ENCODE measurements at regions not wholly inside any gene's neighbourhood (a gene's known extent, or its start where the extent isn't known, plus 50 kb on each side); places are given as distances from the start of the nearest gene placed in this dataset.

DNA sequence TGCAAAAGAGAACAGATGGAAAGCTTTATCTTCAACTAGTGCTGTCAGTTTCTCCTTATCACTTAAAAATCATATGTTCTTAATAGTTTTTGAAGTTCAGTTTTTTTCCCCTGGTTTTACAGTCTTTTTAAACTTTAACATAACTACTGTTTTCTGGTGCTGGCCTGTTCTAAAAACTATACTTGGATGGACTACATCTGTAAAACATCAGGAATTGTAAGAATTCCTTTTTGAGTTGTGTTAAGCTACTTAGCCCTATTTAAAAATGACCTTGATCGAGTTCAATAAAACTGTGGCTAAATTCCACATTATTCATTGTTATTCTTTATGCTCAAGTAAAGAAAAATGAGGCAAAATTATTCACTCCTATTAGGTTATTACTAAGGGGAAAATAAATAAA, 397.7 kb downstream of the NUP35 start:
- in situ Hi-C loops (cut with MboI; ENCODE audit: low pct_unique_long_range_greater_than_20kb, low sequenced_read_pairs, unreplicated experiment): no loop called here
- TF ChIP-seq, protein P1, sequence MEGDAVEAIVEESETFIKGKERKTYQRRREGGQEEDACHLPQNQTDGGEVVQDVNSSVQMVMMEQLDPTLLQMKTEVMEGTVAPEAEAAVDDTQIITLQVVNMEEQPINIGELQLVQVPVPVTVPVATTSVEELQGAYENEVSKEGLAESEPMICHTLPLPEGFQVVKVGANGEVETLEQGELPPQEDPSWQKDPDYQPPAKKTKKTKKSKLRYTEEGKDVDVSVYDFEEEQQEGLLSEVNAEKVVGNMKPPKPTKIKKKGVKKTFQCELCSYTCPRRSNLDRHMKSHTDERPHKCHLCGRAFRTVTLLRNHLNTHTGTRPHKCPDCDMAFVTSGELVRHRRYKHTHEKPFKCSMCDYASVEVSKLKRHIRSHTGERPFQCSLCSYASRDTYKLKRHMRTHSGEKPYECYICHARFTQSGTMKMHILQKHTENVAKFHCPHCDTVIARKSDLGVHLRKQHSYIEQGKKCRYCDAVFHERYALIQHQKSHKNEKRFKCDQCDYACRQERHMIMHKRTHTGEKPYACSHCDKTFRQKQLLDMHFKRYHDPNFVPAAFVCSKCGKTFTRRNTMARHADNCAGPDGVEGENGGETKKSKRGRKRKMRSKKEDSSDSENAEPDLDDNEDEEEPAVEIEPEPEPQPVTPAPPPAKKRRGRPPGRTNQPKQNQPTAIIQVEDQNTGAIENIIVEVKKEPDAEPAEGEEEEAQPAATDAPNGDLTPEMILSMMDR (IDR thresholded peaks at IDR 0.05; ENCODE audit: extremely low read depth, insufficient read depth, missing control alignments): no peak
- no peak for DNase-seq (ENCODE audit: low spot score)

DNA sequence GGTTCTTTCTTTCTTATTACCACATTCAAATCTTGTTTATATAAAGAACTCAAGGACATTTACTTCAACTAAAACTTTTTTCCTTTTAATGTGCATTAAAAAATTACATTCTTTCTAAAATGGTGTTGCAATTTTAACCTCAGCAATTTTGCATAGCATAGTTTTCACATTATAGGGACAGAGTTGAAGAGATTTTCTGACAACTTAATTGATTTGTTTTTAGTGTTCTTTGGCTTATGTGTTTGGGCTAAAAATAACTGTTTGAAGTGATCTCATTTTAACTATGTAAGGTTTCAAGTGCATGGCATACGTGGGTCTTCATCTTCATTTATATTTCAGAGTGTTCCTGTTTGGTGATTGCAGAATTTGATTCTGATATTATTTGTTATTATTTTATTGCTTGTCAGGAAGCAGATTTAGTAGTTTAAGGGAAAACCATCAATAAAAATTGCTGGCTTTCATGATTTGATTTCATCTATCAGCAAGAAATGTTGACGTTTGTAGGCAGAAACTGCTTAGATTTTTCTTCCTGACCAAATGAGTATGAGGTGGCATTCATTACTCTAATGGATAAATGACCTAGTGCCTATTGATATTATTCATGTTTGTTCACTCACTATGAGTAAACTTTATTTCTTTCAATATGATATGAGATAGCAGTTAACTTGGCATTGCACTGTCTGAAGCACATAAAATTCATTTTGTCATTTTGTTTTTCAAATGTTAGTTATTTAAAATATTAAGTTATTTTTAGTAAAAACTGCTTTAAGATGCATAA, 398.4 kb downstream of the NUP35 start:
- in situ Hi-C loops (cut with MboI; ENCODE audit: low pct_unique_long_range_greater_than_20kb, low sequenced_read_pairs, unreplicated experiment): no loop called here
- DNase-seq (ENCODE audit: low spot score): no peak
- TF ChIP-seq, protein P1 (IDR thresholded peaks at IDR 0.05; ENCODE audit: extremely low read depth, insufficient read depth, missing control alignments): no peak

DNA sequence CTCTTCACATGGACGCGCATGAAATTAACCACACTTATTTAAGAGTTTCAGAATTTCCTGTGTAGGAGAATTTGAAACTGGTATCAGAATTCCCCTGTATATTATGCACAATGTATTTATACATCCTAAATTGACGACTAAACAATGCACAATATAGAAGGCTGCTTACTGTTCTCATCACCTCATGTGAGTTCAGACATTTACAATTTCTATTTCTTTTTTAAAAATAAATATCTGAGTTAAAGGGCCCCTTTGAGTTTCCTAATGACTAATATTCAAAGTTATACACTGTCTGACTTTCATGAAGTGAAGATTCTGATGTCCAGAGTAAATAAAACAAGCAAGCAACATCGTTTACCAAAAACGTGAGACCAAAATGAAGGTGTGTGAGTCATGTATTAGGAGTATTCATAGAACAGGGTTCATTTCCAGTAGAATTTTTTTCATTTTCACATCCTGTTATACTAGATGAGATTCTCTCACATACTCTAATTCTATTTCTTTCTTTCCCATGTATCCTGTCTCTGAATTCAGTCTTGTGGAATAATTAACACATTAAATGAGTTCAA, 406.2 kb downstream of the NUP35 start:
- TF ChIP-seq, protein P1 (IDR thresholded peaks at IDR 0.05; ENCODE audit: extremely low read depth, insufficient read depth, missing control alignments): no peak
- in situ Hi-C loops (cut with MboI; ENCODE audit: low pct_unique_long_range_greater_than_20kb, low sequenced_read_pairs, unreplicated experiment): no loop called here
- DNase-seq (ENCODE audit: low spot score): no peak

DNA sequence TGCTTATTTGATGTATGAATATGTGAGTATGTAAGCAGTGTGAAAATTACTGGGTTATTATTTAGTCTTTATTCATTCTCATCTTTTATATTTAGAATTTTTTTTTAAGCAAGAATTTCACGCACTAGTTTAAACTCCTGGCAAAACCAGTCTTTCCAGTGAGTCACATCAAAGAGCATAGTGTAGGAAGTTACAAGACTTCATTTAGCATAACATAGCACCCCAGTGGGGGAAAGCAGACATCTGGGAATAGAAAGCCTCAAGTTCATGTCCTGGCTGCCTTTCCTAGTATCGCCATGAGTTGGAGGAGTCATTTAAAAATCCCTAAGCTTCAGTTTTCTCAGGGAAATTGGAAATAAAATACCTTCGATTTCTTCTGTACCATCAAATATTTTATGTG, 408.3 kb downstream of the NUP35 start:
- DNase-seq (ENCODE audit: low spot score): no peak
- TF ChIP-seq, protein P1 (IDR thresholded peaks at IDR 0.05; ENCODE audit: extremely low read depth, insufficient read depth, missing control alignments): no peak
- in situ Hi-C loops (cut with MboI; ENCODE audit: low pct_unique_long_range_greater_than_20kb, low sequenced_read_pairs, unreplicated experiment): no loop called here

DNA sequence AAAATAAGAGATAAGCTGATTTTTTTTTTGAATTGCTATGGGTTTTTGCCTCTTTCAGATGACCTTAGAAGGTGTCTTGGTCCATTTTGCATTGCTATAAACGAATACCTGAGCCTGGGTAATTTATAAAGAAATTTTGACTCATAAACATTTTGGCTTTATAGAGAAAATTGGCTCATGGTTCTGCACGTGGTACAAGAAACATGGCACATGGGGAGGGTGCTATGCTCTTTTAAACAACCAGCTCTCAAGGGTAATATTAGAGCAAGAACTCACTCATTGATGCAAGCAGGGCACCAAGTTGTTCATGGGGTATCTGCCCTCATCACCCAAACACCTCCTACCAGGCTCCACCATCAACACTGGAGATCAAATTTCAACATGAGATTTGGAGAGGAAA, 408.8 kb downstream of the NUP35 start:
- in situ Hi-C loops (cut with MboI; ENCODE audit: low pct_unique_long_range_greater_than_20kb, low sequenced_read_pairs, unreplicated experiment): no loop called here
- DNase-seq (ENCODE audit: low spot score): no peak
- TF ChIP-seq, protein P1 (IDR thresholded peaks at IDR 0.05; ENCODE audit: extremely low read depth, insufficient read depth, missing control alignments): no peak

DNA sequence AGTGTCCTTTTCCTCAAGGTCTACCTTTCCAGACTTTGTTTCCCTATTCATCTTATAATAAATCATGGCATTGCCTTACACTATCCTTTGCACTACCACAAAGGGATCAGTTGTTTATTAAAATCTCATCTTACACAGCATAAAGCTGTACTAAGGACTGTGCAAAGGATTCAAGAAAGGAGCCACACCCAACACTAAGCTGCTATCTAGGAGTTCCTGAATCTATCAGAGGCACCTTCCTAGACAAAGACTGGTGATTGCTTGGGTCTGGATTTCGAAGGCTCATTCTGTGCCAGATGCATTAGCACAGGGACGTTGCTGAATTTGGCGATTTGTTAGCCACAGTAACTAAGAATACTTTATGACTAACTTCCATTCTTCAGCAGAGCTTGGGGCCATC, 412.0 kb downstream of the NUP35 start:
- no peak for DNase-seq (ENCODE audit: low spot score)
- TF ChIP-seq, protein P1 (IDR thresholded peaks at IDR 0.05; ENCODE audit: extremely low read depth, insufficient read depth, missing control alignments): no peak
- in situ Hi-C loops (cut with MboI; ENCODE audit: low pct_unique_long_range_greater_than_20kb, low sequenced_read_pairs, unreplicated experiment): no loop called here
